ENCODE measurements at regions not wholly inside any gene's neighbourhood (a gene's known extent, or its start where the extent isn't known, plus 50 kb on each side); places are given as distances from the start of the nearest gene placed in this dataset.

GRCh38 chr5:124665625-124666024, 80.8 kb downstream of the ZNF608 start:
- TF ChIP-seq POLR2A (IDR thresholded peaks at IDR 0.05; ENCODE audit: borderline replicate concordance, extremely low read depth, insufficient read depth, insufficient read length) (no peak), POLR2AphosphoS5 (IDR thresholded peaks at IDR 0.05; ENCODE audit: low read depth, low read length) (no peak), EZH2 (IDR thresholded peaks at IDR 0.05) (no peak), EZH2phosphoT487 (IDR thresholded peaks at IDR 0.05; ENCODE audit: borderline replicate concordance) (no peak), SP1 (IDR thresholded peaks at IDR 0.05; ENCODE audit: low read depth) (no peak), YY1 (IDR thresholded peaks at IDR 0.05; ENCODE audit: extremely low read depth, insufficient replicate concordance, low read depth, low read length) (no peak), RAD21 (IDR thresholded peaks at IDR 0.05; ENCODE audit: low read depth) (no peak)
- TF ChIP-seq, protein P1, sequence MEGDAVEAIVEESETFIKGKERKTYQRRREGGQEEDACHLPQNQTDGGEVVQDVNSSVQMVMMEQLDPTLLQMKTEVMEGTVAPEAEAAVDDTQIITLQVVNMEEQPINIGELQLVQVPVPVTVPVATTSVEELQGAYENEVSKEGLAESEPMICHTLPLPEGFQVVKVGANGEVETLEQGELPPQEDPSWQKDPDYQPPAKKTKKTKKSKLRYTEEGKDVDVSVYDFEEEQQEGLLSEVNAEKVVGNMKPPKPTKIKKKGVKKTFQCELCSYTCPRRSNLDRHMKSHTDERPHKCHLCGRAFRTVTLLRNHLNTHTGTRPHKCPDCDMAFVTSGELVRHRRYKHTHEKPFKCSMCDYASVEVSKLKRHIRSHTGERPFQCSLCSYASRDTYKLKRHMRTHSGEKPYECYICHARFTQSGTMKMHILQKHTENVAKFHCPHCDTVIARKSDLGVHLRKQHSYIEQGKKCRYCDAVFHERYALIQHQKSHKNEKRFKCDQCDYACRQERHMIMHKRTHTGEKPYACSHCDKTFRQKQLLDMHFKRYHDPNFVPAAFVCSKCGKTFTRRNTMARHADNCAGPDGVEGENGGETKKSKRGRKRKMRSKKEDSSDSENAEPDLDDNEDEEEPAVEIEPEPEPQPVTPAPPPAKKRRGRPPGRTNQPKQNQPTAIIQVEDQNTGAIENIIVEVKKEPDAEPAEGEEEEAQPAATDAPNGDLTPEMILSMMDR (IDR thresholded peaks at IDR 0.05 in 2 of 3, conservative IDR thresholded peaks at IDR 0.05 in 1 of 3; ENCODE audit: borderline replicate concordance in 1 of 3, insufficient read depth in 1 of 3, low read depth in 2 of 3, low read length in 2 of 3) = no peak
- TF ChIP-seq, protein P2, sequence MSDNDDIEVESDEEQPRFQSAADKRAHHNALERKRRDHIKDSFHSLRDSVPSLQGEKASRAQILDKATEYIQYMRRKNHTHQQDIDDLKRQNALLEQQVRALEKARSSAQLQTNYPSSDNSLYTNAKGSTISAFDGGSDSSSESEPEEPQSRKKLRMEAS (IDR thresholded peaks at IDR 0.05) = no peak

Measured in HCT116 (cell line).